Activated T-helper 9 cell treated with anti-CD3 and anti-CD28 coated beads, Interleukin-2, amount 50 U/mL, for 16 hours (primary cell): ENCODE measurements at regions not wholly inside any gene's neighbourhood (a gene's known extent, or its start where the extent isn't known, plus 50 kb on each side); places are given as distances from the start of the nearest gene placed in this dataset.

ENCODE experiments used
- DNase-seq: peaks from one replicate; pipeline ENCODE4 v3.0.0-alpha.2; 2020; ENCODE audit warnings: low read depth

DNA sequence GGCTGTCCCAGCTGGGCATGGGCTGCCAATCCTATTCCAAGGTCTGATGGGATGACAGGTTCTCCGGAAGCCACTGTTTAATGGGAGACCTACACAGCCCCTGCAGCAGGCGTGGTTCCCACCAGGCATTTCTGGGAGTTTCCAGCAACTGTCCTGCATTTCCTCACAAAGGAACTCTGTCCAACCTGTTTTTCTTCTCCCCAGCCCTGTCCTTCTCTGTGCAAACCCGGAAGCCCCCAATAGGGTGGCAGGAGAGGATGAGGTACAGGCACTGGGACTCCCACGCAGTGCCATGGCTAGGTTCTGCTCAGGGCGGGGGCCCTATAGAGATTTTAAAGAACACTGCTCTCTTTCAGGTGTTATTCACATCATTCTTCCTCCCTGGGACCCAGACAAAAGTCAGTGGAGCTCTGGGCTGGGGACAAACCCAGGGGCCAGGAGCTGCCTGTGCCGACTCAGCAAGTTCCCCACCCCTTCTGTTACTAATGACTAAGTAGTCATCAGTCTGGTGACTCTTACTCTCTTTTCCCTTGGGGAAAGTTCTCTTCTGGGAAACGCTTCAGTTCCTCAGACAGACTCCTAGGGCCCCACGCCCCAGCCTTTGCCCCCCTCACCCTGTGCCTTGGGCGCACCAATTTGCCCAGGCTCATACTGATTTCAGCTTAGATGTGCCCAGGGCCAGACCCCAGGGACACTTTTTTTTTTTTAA, 97.7 kb downstream of the CD47 start:
- no peak for DNase-seq

DNA sequence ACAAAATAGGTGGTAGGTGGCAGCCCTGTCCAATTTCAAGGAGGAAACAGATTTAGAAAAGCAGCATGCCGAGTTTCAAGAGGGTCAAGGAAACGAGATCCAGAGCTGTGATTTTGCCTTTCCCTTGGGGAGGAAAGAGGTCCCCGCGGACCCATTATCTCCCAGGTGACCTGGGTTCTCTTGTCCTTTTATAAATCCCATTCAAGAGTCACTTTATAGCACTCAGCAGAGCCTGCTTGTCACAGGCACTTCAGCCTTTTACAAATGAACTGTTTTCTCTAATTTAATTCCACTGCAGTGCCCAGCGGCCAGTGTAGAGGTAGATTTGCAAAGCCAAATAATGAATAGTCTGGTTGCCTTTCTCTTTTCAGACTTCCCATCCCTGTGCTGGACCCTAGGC, 99.9 kb downstream of the CD47 start:
- no peak for DNase-seq

DNA sequence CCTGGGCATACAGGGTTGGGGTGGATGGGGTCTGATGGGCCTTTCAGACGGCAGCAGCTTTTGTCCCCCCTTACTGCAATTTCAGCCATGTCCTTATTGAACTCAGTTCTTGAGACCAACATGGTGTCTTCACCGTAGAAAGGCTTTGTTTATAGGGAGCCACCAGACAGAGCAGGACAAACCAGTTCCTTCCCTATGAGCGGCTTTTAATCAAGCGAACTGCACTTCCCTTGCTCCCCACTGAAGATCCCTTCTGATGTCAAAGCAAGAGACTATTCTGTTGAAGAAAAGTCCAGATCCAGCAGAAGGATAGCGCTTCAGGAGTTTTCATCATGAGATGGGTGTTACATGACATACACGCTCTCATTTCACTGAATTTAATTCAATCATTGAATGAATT, 100.4 kb downstream of the CD47 start:
- no peak for DNase-seq

GRCh38 chr3:107989661-107990060, 101.2 kb downstream of the CD47 start:
- DNase-seq = no peak

- DNase-seq = no peak
Observed at GRCh38 chr3:107988460-107989175, 102.2 kb downstream of the CD47 start.

- DNase-seq = no peak
Observed at GRCh38 chr3:107987036-107987939, 103.5 kb downstream of the CD47 start.

- no peak for DNase-seq
Observed at GRCh38 chr3:107986505-107986904, 104.3 kb downstream of the CD47 start.

GRCh38 chr3:107985496-107985895, 105.3 kb downstream of the CD47 start:
- no peak for DNase-seq

GRCh38 chr3:107983247-107983646, 107.6 kb downstream of the CD47 start:
- DNase-seq = no peak

- no peak for DNase-seq
Observed at GRCh38 chr3:107982165-107982564, 108.7 kb downstream of the CD47 start.

DNA sequence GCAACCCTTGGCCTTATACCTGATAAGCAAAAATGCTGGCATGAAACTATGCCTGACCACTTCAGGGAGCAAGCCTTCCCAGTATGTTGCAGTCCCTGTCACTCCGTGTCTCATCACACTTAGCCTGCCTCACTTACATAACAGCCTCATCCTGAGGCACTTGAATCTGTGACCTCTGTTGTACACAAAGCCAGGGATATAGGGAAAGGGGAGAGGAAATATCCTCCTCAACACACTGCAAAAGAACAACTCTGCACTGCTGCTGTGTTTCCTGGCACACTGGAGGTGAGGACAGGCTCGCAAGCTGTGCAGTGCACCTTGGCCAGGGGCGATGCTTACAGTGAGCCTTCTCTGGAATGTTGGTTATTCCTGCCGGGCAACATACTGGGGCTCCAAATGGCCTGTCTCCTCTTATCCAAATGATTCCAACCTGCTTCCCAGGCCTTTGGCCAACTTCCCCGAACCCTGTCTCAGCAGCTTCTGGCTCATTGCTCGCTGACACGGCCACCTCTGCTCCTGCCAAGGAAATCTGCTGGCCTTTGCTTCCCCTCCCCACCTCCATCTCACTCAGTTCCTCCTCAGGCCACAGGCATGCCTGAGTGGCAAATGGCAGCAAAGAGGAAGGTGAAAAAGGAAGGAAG, 109.2 kb downstream of the CD47 start:
- no peak for DNase-seq

GRCh38 chr3:107979538-107979937, 111.3 kb downstream of the CD47 start:
- no peak for DNase-seq

- no peak for DNase-seq
Observed at GRCh38 chr3:107978131-107979055, 112.4 kb downstream of the CD47 start.

DNA sequence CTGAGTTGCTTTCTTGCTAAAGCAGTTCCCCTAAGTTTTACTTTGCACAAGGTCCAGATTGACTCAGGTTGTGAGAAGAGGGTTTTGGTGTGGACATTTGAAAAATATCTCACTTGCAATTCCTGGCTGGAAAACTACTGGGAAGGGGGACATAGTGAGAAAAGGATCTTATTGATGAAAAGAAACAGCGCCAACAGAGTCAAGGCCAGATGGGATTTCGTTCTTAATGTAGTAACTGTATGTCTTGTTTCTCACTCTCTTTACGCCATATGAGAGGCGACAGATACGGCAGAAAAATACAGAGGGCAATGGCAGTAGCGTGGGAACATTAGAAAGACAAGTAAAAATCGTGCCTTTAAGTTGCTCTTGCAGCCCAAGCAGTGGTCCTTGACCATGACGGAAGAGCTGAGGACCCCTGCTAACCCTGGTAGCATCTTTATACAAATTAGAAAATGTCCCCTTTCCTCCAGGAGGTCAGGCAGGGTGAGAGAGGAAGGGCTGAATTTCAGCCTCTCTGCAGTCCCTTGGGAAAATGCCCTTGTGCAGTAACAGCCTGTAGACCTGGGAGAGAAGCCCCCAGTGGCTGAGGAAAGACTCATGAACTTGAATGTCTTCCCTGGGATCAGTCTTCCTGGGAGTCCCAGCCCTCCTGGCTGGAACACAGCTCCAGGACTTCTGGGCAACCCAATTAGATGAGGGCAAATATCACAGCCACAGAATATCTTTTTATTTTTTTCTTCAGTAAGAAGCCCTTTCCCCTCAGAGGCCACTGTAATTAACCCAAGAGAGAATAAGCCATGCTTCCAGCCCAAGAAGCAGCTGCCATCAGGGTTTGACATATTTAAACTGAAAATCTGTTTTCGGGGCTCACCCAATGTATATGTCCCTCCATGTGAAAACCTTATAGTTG, 113.4 kb downstream of the CD47 start:
- DNase-seq = no peak

DNA sequence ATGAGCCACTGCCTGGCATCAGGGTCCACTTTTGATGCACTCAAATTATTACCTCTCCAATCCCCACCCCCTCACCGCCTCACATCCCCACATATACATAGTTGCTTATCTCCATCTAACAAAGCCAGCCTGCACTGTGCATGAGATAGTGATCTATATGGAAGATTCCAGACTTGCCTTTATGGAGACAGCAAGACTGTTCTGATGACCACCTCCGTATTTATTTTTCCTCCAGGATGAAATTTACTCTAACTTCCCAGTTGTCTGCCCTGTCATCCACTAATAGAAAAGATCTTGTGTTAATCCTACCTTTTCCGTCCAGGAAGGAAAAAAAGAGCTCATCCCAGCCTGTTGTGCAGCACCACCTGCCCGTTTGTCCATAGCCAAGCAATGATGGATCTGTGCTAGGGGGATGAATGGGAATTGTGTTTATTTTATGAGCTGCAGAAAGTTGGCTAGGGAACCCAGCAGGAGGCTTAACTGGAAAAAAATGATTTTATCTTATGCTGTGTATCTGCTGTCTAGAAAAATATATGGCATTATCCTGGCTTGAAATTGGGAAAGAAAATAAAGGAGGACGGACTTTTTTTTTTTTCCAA, 114.5 kb downstream of the CD47 start:
- DNase-seq = no peak

GRCh38 chr3:107975529-107976201, 115.2 kb downstream of the CD47 start:
- no peak for DNase-seq

DNA sequence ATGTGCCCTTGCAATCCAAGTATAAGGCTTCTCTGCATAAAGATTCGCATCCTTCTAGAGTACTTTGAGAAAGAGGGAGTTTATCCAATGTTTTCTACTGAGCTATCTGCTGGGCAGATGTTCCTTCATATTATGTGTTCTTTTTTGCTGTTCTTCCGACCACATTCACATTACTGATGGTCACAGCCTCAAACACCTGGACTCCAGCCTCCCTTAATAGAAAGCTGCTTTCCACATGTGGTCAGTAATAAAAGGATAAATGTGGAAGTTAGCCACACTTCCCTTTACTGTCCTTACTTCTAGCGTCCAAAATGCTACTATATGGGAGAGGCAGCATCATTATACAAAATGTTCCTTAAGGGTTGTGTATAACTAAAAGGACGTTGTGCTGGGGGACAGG, 116.9 kb downstream of the CD47 start:
- no peak for DNase-seq

- no peak for DNase-seq
Observed at GRCh38 chr3:107973152-107973551, 117.7 kb downstream of the CD47 start.

DNA sequence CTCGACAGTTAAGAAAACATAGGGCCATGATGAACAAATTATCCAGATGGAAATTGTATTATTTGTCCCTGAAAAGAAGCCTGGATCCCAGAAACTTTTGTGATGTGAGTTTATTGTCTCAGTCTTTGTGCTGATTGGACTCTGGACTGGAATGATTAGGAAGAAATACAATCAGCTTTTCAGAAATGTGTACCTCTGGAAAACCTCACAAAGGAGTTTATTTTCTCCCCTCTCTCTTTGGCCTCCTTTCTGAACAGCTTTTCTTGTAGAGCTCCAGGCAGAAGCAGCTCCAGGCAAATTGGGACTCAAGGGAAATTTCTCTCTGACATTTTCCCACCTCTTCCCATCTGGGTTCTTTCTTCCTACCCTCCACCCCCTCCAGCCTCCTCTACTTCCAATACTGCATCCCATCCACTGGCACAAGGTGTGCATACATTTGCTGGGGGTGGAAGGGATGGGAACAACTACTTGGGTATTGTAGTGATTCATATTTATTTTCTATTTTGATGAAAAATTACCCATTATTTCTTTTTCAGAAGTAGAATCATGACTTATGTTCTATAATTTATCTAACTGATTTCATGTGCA, 119.7 kb downstream of the CD47 start:
- DNase-seq = no peak
